CD4-positive, alpha-beta T cell treated with Interleukin-15 for 4 hours (primary cell): ENCODE measurements at regions not wholly inside any gene's neighbourhood (a gene's known extent, or its start where the extent isn't known, plus 50 kb on each side); places are given as distances from the start of the nearest gene placed in this dataset.
A peak's percentile ranks its signal among the peaks of the same experiment; 100 is the strongest.

Experiments
- DNase-seq: peaks from one replicate; pipeline ENCODE4 v3.0.0-alpha.2; 2020; ENCODE audit warnings: low spot score

DNA sequence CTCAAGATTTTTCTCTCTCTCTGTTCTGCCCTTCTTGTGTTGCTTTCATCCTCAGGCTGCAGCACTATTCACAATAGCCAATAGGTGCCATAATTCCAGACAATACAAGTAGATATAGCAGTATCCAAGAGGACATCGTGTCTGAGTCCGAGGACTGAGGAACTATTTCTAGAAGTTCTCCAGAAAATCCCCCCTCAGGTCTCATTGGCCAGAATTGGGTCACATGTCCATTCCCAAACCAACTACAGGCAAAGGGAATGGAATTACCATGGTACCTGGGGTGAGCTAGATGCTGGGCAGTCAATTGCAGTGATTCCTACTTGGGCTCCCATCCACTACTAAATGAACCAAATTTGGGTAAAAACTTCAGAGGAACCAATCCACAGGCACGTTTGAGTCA is 301.9 kb upstream of the RASGEF1B start:
- DNase-seq = no peak

- DNase-seq = no peak
These were observed 300.0 kb upstream of the RASGEF1B start for GRCh38 chr4:81771721-81772120.

- DNase-seq = no peak
These were observed 297.5 kb upstream of the RASGEF1B start for GRCh38 chr4:81769244-81769643.

- no peak for DNase-seq
These were observed 287.0 kb upstream of the RASGEF1B start for GRCh38 chr4:81758574-81759264.

- no peak for DNase-seq
These were observed 286.0 kb upstream of the RASGEF1B start for GRCh38 chr4:81757691-81758090.

DNA sequence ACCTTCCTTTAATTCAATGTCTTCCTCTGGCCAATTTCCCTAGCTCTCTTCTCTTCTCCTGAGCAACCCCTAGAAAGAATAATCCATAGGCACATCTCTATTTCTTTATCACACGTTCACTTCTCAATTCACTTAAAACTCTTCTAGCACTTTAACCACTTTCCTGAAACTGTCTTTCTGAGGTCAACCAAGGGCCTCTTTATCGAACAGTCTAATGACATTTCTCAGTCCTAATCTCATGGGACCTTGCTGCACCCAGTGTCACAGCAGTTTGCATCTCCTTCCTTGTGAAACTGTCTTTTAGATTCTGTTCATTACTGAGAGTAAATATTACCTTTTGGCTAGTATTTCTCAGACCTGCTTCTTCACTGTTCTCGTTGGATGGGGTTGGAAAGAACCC is 285.3 kb upstream of the RASGEF1B start:
- no peak for DNase-seq

GRCh38 chr4:81756042-81756441 is 284.3 kb upstream of the RASGEF1B start:
- no peak for DNase-seq

- DNase-seq = no peak
These were observed 282.5 kb upstream of the RASGEF1B start for GRCh38 chr4:81754169-81754568.

- no peak for DNase-seq
These were observed 280.0 kb upstream of the RASGEF1B start for GRCh38 chr4:81751531-81752289.

- no peak for DNase-seq
These were observed 275.7 kb upstream of the RASGEF1B start for GRCh38 chr4:81747242-81747930.

GRCh38 chr4:81746773-81747172 is 275.1 kb upstream of the RASGEF1B start:
- no peak for DNase-seq

DNA sequence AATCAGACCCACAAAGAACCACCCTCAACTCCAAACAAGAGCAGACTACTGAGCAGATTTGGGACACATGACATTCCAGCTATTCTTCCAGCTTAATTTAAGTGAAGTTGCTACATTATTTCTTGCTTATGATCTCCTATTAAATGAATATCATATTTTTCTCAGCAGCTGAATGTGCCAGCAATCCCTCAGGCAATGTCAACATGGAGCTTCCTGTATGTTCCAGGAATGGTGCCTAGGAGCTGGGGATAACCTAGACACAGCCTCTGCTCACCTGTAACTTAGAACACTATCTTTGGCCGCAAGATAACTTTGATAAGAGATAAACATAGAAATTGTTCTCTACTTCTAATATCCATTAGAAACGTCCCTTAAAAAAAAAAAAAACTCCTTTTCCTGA is 274.4 kb upstream of the RASGEF1B start:
- no peak for DNase-seq

DNA sequence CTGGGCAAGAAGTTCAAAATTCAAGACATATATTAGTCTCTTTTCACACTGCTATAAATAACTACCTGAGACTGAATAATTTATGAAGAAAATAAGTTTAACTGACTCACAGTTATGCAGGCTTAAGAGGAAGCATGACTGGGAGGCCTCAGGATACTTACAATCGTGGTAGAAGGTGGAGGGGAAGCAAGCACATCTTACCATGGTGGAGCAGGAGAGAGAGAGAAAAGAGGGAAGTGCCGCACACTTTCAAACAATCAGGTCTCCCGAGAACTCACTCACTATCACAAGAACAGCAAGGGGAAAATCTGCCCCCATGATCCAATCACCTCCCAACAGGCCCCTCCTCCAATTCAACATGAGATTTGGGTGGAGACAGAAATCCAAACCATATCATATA is 273.3 kb upstream of the RASGEF1B start:
- DNase-seq = no peak

- DNase-seq = no peak
These were observed 272.2 kb upstream of the RASGEF1B start for GRCh38 chr4:81743731-81744435.

- no peak for DNase-seq
These were observed 268.8 kb upstream of the RASGEF1B start for GRCh38 chr4:81740487-81740886.

- DNase-seq = no peak
These were observed 267.2 kb upstream of the RASGEF1B start for GRCh38 chr4:81738891-81739290.

- DNase-seq = no peak
These were observed 266.3 kb upstream of the RASGEF1B start for GRCh38 chr4:81737865-81738559.

DNA sequence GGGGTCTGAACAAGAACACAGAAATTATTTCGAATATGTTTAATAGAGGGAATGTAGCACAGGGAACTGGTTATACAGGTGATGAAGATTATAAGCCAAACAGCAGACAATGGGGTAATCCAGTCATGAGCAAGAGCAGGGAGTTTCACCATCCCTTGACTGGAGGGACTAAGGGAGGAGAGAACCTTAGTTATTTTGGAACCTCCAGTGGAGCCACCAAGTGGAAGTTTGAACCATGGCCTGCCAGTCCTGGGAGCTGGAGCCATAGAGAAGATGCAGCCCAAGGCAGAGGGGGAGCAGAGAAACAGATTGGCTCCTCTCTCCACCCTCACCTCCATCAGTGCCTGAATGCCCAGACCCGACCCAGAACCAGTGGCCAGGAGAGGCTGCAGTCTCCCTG is 264.6 kb upstream of the RASGEF1B start:
- no peak for DNase-seq

DNA sequence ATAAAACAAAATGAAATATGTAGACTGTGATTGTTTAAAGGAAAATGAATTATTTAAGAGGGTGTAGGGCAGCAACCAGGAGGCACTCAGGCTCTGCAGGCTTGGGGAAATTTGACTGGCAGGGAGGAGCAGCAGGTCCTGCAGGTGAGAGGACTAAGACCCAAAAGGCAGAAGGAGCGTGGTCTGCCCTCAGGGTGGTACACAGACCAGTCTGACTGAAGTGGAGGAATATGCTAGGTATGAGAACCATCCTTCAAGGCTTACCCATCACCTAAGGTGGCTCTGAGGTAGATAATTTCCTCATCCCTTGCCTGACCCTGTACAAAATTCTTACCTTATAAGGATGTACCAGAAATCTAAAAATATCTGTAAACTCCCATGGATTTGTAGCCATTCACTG is 261.3 kb upstream of the RASGEF1B start:
- DNase-seq = no peak

- peak; percentile 28 for DNase-seq
These were observed 253.2 kb upstream of the RASGEF1B start for GRCh38 chr4:81724925-81725329.

DNA sequence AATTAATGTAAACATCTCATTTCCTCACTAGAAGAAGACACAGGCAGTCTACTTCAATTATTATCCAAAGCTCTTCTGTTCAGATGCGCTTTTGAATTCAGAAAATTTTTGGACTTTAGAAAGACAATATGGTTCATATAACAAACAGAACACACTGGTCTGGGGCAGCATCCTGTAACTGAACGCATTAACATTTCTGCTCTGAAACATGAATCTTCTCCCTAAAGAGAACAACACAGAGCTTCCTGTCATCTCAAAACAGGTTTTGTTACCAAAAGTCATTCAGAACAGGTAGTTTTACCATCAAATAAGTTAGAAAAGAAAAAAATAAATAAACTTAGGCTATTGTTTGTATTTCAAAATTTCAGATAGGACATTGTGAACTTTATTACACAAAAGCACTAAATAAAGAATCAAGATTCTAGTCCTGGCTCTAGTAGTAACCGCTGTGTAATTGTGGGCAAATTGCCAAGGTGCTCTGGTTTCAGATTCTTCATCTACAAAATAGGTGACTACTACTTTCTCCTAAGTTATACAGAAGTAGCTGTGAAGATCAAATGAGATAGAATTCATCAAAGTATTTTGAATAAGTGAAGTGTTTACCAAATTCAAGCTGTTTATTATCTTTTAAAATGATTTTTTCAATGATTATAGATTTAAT is 252.3 kb upstream of the RASGEF1B start:
- DNase-seq = peak; percentile 20
